KMS-11 (cell line): ENCODE measurements at regions not wholly inside any gene's neighbourhood (a gene's known extent, or its start where the extent isn't known, plus 50 kb on each side); places are given as distances from the start of the nearest gene placed in this dataset.

Source experiments
- H2AFZ ChIP-seq: fragments of 200-600 bp; sonication (generic); 2 replicates; pipeline ENCODE4 v1.6.1; 2016; ENCODE audit warnings: antibody characterized with exemption, mixed run types, low read depth
- H3K27ac ChIP-seq: fragments of 200-600 bp; sonication (generic); 2 replicates; pipeline ENCODE4 v1.6.1; 2016; ENCODE audit warnings: mild to moderate bottlenecking, mixed run types
- H3K27me3 ChIP-seq: fragments of 200-600 bp; sonication (generic); 2 replicates; pipeline ENCODE4 v1.6.1; 2017; ENCODE audit warnings: mild to moderate bottlenecking, low read depth, mixed run types, moderate library complexity; ENCODE audit not compliant: insufficient read depth
- H3K36me3 ChIP-seq: fragments of 200-600 bp; sonication (generic); 2 replicates; pipeline ENCODE4 v1.6.1; 2017; ENCODE audit warnings: mild to moderate bottlenecking, mixed run types; ENCODE audit not compliant: insufficient read depth
- H3K4me1 ChIP-seq: fragments of 200-600 bp; sonication (generic); 2 replicates; pipeline ENCODE4 v1.6.1; 2016; ENCODE audit warnings: mild to moderate bottlenecking, low read depth, mixed run types; ENCODE audit not compliant: poor library complexity, severe bottlenecking
- H3K4me2 ChIP-seq: fragments of 200-600 bp; sonication (generic); 2 replicates; pipeline ENCODE4 v1.7.0; 2016; ENCODE audit warnings: mild to moderate bottlenecking, mixed run types
- H3K4me3 ChIP-seq: fragments of 200-600 bp; sonication (generic); IDR thresholded peaks from 2 replicates; pipeline ENCODE4 v1.6.1; 2017; ENCODE audit warnings: low read depth, low read length, mixed read lengths; ENCODE audit not compliant: insufficient read depth
- H3K79me2 ChIP-seq: fragments of 200-600 bp; sonication (generic); 2 replicates; pipeline ENCODE4 v1.6.1; 2016; ENCODE audit warnings: low read depth, mixed run types; ENCODE audit not compliant: insufficient read depth
- H3K9ac ChIP-seq: fragments of 200-600 bp; sonication (generic); 2 replicates; pipeline ENCODE4 v1.6.1; 2016; ENCODE audit warnings: mild to moderate bottlenecking, mixed run types
- H4K20me1 ChIP-seq: fragments of 200-600 bp; sonication (generic); 2 replicates; pipeline ENCODE4 v1.6.1; 2016; ENCODE audit warnings: mild to moderate bottlenecking, mixed run types; ENCODE audit not compliant: insufficient read depth
- CTCF ChIP-seq: fragments of 200-600 bp; sonication (generic); conservative IDR thresholded peaks from 2 replicates; pipeline ENCODE4 v1.6.1; 2017; ENCODE audit warnings: low read depth, mild to moderate bottlenecking, antibody characterized with exemption, low read length, moderate library complexity, mixed read lengths

- TF ChIP-seq CTCF: no peak
- Histone ChIP-seq H3K9ac (no peak overlapping the region), H3K27me3 (no peaks in the 10 kb centered on the region), H3K79me2 (no peaks in the 10 kb centered on the region), H3K36me3 (no peaks in the 10 kb centered on the region), H3K4me1 (no peaks in the 10 kb centered on the region), H3K4me2 (no peak overlapping the region), H3K4me3 (no peak overlapping the region), H4K20me1 (no peaks in the 10 kb centered on the region), H2AFZ (no peak overlapping the region), H3K27ac (no peak overlapping the region)
Measured at GRCh38 chr14:57091030-57091608, 177.6 kb downstream of the EXOC5 start.

GRCh38 chr14:57089901-57090300 lies 178.8 kb downstream of the EXOC5 start:
- Histone ChIP-seq H3K4me2 (no peak overlapping the region), H3K27me3 (no peaks in the 10 kb centered on the region), H3K27ac (no peak overlapping the region), H3K9ac (no peak overlapping the region), H3K4me3 (no peak overlapping the region), H3K79me2 (no peaks in the 10 kb centered on the region), H2AFZ (no peak overlapping the region), H4K20me1 (no peaks in the 10 kb centered on the region), H3K36me3 (no peaks in the 10 kb centered on the region), H3K4me1 (no peaks in the 10 kb centered on the region)
- no peak for TF ChIP-seq CTCF

- Histone ChIP-seq H3K27me3 (no peaks in the 10 kb centered on the region), H3K9ac (no peak overlapping the region), H3K36me3 (no peaks in the 10 kb centered on the region), H4K20me1 (no peaks in the 10 kb centered on the region), H3K27ac (no peak overlapping the region), H2AFZ (no peak overlapping the region), H3K4me2 (no peak overlapping the region), H3K4me3 (no peak overlapping the region), H3K4me1 (no peaks in the 10 kb centered on the region), H3K79me2 (no peaks in the 10 kb centered on the region)
- no peak for TF ChIP-seq CTCF
Measured at GRCh38 chr14:57087841-57088240, 180.9 kb downstream of the EXOC5 start.

GRCh38 chr14:57086271-57087162 lies 182.2 kb downstream of the EXOC5 start:
- Histone ChIP-seq H3K79me2 (no peaks in the 10 kb centered on the region), H4K20me1 (no peaks in the 10 kb centered on the region), H3K4me1 (no peaks in the 10 kb centered on the region), H3K4me2 (no peak overlapping the region), H3K4me3 (no peak overlapping the region), H3K9ac (no peak overlapping the region), H3K27ac (no peak overlapping the region), H3K27me3 (no peaks in the 10 kb centered on the region), H2AFZ (no peak overlapping the region), H3K36me3 (no peaks in the 10 kb centered on the region)
- TF ChIP-seq CTCF: no peak
